Activated CD4-positive, alpha-beta T cell treated with anti-CD3 and anti-CD28 coated beads for 48 hours (primary cell): ENCODE measurements at regions not wholly inside any gene's neighbourhood (a gene's known extent, or its start where the extent isn't known, plus 50 kb on each side); places are given as distances from the start of the nearest gene placed in this dataset.

ENCODE experiments used
- DNase-seq: peaks from one replicate; pipeline ENCODE4 v3.0.0-alpha.2; 2020

- no peak for DNase-seq
Measured at GRCh38 chr1:219771080-219771479, 157.3 kb downstream of the SLC30A10 start.

- no peak for DNase-seq
Measured at GRCh38 chr1:219763321-219763720, 150.4 kb upstream of the ZC3H11B start.

DNA sequence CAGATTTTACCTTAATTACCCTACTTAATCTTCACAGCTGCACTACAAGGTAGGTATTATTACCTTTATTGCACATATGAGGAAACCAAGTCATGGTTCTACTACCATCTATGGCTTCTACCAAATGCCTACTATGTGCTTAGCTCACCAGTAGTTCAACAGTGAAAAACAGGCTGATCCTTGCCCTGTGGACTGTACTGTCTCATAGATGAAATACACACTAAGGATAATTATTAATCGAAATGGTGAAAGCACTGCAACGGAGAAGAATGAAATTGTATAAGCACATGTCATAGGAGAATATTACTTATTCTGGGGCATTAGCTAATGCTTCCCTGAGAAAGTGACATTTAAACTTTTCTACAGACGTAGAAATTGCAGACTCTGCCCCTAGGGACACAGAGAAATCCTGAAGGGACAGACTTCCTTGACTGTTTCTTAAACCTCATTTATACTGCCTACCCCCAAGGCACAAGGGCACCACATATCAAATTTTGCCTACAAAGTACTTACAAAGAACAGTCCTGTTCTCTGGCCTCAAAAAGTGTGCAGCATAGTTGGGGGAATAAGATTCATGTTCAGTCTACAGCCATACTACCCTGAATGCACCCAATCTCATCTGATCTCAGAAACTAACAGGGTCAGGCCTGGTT, 148.4 kb upstream of the ZC3H11B start:
- no peak for DNase-seq

DNA sequence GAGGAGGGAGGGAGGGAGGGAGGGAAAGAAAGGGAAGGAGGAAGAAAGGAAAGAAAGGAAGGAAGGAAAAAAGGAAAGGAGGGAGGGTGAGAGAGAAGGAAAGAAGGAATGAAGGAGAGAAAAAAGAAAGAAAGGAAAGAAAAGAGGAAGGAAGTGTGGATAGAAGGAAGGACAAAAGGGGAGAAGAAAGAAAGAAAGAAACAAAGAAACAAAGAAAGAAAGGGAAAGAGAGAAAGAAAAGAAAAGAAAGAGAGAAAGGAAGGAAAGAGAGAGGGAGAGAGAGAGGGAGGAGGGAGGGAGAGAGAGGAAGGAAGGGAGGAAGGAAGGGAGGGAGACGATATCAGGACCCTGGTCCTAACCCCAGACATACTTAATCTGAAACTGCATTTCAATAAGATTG, 146.2 kb upstream of the ZC3H11B start:
- no peak for DNase-seq

- DNase-seq: no peak
Measured at GRCh38 chr1:219757890-219758289, 145.0 kb upstream of the ZC3H11B start.

DNA sequence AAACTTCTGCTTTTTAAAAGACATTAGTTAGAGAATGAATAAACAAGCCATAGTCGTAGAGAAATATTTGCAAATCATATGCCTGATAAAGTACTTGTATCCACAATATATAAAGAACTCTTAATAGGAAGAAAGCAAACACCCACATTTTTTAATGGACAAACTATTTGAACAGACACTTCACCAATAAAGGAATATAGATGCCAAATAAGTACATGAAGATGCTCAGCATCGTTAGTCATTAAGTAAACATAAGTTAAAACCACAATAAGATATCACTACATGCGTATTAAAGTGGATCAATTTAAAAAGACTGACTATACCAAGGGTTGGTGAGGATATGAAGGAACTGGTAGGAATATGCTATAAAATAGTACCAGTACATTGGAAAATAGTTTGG, 142.3 kb upstream of the ZC3H11B start:
- DNase-seq: no peak

DNA sequence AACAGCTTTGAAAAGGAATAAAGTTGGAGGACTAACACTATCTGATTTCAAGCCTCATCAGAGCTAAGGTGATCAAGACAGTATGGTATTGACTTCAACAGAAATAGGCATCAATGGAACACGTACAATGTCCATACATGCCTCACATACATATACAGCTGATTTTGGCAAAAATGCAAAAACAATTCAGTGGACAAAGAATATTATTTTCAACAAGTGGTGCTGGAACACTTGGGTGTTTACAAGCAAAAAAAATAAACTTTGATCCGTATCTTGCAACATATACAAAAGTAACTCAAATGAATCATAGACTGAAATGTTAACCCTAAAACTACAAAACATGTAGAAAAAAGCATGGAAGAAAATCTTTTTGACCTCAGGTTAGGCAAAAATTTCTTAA, 141.9 kb upstream of the ZC3H11B start:
- DNase-seq: no peak

DNA sequence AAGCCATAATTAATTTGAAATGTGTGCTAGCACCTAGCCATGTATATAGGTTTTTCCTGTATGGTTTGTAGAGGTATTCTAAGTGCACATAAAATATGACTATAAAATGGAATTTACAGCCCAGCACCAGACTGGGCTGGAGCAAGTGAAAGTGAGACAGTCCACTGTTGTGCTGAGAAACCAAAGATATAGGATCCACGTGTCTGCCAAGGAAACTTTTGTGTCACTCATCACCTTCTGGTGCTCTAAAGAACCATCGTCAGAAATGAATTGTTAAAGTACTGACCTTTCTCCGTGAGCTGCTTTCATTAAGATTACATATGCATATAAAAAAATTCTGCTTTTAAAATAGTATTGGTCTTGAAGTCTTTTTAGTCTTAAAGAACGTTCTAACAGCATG, 141.0 kb upstream of the ZC3H11B start:
- no peak for DNase-seq

- no peak for DNase-seq
Measured at GRCh38 chr1:219752645-219753044, 139.7 kb upstream of the ZC3H11B start.

GRCh38 chr1:219751870-219752507, 139.1 kb upstream of the ZC3H11B start:
- DNase-seq: no peak

GRCh38 chr1:219749370-219749769, 136.5 kb upstream of the ZC3H11B start:
- DNase-seq: no peak

- DNase-seq: no peak
Measured at GRCh38 chr1:219746141-219746540, 133.2 kb upstream of the ZC3H11B start.

DNA sequence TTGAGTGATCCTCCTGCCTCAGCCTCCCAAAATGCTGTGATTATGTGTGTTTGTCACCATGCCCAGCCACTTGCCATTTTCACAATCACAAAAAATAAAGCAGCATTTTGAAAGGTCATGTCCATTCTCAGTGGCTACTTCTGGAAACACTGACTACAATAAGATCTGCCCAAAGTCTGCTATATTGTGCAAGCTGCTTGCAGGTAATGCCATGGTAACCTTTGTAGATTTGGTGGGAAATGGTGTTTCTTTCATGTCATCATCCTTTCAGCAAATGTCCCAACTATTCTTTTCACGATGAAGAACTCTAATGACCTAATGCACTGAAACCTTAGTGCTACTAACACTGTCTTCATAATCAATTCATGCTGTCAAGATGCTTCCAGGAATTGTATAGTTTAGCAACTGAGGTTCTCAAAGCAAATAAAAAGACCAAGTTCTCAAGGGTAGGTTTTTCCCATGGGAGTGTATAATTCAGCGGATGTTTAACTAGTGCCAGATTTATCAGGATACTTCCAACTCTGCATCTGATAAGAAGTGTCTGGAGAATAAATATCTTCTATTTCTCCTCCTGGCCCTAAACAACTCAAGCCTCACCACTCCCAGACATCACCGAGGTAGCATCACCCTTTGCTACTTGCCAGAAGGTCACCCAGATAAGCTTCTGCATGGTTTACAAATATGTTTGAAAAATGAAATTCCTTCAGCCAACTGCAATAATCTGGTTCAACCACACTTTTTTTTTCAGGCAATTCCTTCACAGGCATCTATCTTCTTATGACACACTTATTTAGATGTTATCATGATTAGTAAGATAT, 132.0 kb upstream of the ZC3H11B start:
- DNase-seq: no peak

DNA sequence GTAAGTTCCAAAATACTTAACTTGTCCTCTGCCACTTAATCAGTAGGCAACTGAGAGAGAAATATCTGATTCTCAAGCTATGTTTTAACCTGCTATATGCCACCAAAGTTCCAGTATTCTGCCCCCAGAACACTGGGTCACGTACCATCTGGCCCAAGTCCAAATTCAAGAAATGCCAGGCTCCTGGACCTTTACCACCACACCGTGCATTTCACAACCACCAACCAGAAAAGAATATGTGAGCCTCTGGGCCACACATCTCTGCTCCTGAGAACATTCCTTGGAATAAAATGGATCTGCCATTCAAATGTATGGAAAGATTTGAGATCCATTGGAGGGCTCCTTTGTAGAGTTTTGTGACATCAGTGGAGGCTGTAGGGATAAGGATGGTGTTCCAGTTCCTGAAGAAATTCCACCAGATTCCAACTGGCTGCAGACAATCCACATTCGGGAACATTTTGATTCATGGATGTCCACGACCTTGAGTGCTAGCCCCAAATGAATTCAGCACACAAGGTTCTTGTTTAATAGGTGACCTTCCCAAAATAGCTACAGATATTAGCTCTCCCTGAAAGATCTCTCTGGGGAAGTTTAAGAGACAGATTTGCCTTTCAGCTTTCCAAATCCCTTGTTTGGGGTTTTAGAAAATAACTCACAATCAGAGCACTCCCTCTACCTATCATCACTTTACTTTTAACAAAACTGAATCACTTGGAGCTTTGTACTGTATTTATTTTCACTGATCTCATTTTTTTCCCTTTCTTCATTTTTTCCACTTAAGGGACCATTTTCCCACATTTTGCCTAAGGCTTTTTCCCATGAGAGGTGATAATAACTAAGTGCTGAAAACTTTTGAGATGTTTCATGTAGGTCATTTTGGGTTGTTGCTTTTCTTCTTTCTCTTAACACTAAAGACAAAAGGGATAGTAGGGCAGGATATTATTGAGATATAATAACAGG, 128.4 kb upstream of the ZC3H11B start:
- no peak for DNase-seq

GRCh38 chr1:219733511-219734174, 120.7 kb upstream of the ZC3H11B start:
- no peak for DNase-seq

GRCh38 chr1:219732814-219733491, 120.0 kb upstream of the ZC3H11B start:
- DNase-seq: no peak

DNA sequence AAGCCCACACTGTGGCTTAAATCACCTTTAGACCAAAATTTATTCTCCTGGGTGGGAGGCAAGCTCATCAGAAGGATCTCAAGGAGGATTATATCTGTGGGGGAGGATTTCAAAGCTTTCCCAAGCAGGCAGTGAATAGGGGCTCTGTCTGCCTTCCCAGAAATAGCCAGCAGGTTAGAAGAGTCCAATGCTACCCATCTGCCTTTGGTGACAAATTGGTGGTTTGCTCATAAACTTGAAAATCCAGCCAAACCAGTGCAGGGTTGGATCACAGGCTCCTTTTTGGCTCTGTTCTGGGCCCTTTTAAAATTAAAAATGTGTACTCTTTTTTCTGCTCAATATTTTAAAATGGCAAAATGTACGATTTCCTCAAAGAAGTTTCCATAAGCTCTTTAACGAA, 118.9 kb upstream of the ZC3H11B start:
- DNase-seq: no peak

DNA sequence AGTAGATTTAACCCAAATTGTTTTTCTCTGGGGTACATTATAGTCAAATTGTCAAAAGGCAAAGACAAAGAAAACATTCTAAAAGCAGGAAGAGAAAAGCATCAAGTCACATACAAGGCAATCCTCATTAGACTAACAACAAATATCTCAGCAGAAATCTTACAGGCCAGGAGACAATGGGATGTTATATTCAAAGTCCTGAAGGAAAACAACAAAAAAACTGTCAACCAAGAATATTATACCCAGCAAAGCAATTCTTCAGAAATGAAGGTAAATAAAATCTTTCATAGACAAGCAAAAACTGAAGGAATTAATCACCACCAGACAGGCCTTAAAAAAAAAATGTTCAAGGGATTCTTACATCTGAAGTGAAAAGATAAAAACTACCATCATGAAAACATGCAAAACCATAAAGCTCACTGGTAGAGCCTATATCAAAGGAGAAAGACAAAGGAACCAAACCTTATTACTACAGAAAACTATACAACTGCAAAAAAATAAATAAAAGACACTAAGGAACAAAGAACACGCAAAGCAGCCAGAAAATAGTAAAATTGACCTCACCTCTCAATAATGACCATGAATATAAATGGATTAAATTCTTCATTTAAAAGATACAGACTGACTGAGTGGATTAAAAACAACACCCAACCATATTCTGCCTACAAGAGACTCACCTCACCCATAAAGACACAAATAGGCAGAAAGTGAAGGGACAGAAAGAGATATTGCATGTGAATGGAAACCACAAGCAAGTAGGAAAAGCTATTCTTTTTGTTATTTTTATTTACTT, 113.8 kb upstream of the ZC3H11B start:
- no peak for DNase-seq

DNA sequence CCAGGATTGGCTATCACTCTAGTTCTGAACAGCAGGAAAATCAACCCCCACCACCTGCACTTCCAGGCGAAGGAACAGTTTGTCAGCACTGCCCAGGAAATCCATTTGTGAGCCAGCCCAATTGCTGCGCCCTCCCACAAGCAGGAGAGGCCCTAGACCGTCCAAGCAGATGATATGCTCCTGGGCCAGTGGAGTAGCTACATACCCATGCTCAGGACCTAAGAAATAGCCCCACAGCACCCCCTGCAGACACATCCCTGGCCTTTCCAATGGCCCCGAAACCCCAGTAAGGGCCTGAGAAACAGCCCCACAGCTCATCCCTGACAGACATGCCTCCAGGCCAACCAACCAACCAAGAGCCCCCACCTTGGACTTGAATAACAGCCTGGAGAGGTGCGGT, 111.5 kb upstream of the ZC3H11B start:
- no peak for DNase-seq

DNA sequence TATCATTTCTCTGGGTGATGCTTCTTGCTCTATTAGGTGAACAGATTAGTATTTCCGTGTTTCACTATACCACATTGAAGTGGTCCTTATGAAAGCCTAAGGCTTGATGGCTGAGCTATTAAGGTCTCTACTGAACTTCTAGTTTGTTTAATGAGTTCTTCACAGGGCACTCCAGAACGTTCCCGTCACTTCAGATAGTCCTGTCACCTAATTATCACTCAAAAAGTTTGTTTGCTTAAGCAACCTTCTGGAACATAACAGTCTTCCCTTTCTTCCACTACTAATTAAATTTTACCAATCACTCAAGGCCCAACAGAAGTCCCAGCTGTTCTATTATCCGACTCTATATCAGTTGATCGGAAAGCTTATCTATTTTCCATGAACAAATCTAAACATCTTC, 104.6 kb upstream of the ZC3H11B start:
- DNase-seq: no peak

- DNase-seq: no peak
Measured at GRCh38 chr1:219716611-219717114, 103.8 kb upstream of the ZC3H11B start.
